GM06990 (cell line): ENCODE measurements at regions not wholly inside any gene's neighbourhood (a gene's known extent, or its start where the extent isn't known, plus 50 kb on each side); places are given as distances from the start of the nearest gene placed in this dataset.
"Not testable (repeated sequence)": the region's sequence is repeated elsewhere in the genome, so short reads cannot be mapped to it uniquely, and the experiment has no call there.

ENCODE experiments used
- DNase-seq: peaks from one replicate; pipeline ENCODE4 v3.0.0-alpha.2; 2011; ENCODE audit not compliant: insufficient read length; ENCODE audit errors: extremely low read depth
- H3K27me3 ChIP-seq: replicated peaks from 2 replicates; pipeline ENCODE4 v1.6.0; 2011; ENCODE audit warnings: low read length; ENCODE audit not compliant: control insufficient read depth, insufficient read depth
- H3K36me3 ChIP-seq: 2 replicates; pipeline ENCODE4 v1.5.1; 2011; ENCODE audit warnings: low read length; ENCODE audit not compliant: control insufficient read depth, insufficient read depth
- H3K4me3 ChIP-seq: replicated peaks from 2 replicates; pipeline ENCODE4 v1.5.1; 2011; ENCODE audit warnings: low read depth, mild to moderate bottlenecking, control low read depth, low read length
- TF ChIP-seq, protein P1 (sequence below): IDR thresholded peaks from 2 replicates; pipeline ENCODE4 v1.5.1; 2011; ENCODE audit warnings: low read length, control low read depth, mild to moderate bottlenecking, inconsistent platforms; ENCODE audit not compliant: insufficient read depth, poor library complexity, severe bottlenecking

DNA sequence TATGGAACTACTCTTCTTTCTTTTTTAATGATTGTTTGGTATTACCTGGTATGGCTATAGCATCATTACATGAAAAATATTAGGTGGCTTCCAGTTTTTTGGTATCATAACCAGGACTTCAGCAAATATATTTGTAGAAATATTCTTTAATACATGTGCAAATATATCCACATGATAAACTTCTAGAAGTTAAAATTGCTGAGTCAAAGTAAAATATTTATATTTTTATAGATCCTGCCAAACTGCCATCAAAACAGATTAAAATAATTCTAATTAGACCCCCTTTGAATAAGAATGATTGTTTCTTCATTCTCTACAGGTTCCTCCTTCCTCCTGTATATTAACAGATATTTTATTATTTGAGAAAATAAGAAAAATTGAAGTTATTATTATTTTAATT lies 708.5 kb upstream of the INTU start:
- DNase-seq: no peak
- Histone ChIP-seq H3K4me3 (no peak overlapping the region), H3K36me3 (no peaks in the 10 kb centered on the region), H3K27me3 (no peaks in the 10 kb centered on the region)
- TF ChIP-seq, protein P1, sequence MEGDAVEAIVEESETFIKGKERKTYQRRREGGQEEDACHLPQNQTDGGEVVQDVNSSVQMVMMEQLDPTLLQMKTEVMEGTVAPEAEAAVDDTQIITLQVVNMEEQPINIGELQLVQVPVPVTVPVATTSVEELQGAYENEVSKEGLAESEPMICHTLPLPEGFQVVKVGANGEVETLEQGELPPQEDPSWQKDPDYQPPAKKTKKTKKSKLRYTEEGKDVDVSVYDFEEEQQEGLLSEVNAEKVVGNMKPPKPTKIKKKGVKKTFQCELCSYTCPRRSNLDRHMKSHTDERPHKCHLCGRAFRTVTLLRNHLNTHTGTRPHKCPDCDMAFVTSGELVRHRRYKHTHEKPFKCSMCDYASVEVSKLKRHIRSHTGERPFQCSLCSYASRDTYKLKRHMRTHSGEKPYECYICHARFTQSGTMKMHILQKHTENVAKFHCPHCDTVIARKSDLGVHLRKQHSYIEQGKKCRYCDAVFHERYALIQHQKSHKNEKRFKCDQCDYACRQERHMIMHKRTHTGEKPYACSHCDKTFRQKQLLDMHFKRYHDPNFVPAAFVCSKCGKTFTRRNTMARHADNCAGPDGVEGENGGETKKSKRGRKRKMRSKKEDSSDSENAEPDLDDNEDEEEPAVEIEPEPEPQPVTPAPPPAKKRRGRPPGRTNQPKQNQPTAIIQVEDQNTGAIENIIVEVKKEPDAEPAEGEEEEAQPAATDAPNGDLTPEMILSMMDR: no peak

DNA sequence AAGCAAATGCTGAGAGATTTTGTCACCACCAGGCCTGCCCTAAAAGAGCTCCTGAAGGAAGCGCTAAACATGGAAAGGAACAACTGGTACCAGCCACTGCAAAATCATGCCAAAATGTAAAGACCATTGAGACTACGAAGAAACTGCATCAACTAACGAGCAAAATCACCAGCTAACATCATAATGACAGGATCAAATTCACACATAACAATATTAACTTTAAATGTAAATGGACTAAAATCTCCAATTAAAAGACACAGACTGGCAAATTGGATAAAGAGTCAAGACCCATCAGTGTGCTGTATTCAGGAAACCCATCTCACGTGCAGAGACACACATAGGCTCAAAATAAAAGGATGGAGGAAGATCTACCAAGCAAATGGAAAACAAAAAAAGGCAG lies 702.7 kb upstream of the INTU start:
- not testable (repeated sequence) for H3K4me3 ChIP-seq, DNase-seq, H3K36me3 ChIP-seq, H3K27me3 ChIP-seq

DNA sequence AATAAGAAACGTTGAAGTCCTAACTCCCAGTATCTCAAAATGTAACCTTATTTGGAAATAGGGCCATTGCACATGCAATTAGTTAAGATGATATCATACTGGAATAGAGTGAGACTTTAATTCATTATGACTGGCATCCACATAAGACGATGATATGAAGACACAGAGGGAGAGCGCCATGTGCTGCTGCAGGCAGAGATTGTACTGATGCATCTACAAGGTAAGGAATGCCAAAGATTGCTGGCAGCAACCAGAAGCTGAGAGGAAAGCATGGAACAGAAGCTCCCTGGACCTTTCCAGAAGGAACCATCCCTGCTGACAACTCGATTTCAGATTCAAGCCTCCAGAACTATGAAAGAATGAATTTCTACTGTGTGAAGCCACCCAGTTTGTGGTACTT lies 697.0 kb upstream of the INTU start:
- Histone ChIP-seq H3K27me3 (no peaks in the 10 kb centered on the region), H3K4me3 (no peak overlapping the region), H3K36me3 (no peaks in the 10 kb centered on the region)
- DNase-seq: no peak
- TF ChIP-seq, protein P1: no peak

DNA sequence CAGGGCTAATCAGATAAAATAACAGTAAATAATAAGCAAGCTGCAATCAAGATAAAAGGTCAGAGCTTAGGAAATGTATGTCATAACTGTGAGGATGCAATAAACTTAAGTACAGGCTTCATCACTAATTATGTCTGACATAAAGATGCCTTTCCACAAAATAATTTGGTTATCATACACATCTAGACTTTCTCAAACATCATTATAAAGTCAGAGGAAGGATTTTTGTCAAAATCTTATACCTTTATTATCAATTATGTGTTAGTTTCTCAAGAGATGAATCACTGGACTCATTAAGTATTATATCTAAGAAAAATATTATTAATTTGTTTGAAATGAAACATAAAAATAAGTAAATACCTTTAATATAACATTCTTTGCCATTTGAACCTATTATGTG lies 695.4 kb upstream of the INTU start:
- no peak for DNase-seq
- TF ChIP-seq, protein P1: no peak
- Histone ChIP-seq H3K4me3 (no peak overlapping the region), H3K27me3 (no peaks in the 10 kb centered on the region), H3K36me3 (no peaks in the 10 kb centered on the region)

DNA sequence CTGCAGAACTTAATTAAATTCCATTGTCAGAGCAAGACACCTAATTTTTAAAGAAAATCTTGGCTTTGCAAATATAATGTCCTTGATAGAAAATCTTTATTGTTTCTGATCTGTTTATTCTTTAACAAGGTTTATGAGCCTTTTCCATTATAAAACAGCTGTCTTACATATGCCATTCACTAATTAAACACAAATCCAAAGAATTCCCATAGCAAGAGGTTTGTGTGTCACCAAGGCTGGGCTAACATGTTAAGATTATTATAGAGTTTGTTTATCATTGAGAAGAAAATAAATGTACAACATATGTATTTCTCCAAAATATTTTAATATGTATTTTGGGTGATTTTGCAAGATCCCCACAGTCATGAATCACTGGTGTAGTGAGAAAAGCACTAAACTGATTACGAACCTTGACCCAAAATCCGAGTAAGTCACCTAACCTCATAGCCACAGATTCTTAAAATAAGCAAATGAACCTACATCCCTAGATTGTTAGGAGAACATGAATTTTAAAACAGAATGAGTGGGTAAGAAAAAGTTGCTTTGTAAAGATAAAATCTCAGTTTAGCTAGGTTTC lies 694.8 kb upstream of the INTU start:
- H3K4me3 ChIP-seq: no peak overlapping the region
- H3K36me3 ChIP-seq: no peaks in the 10 kb centered on the region
- DNase-seq: no peak
- no peaks in the 10 kb centered on the region for H3K27me3 ChIP-seq
- TF ChIP-seq, protein P1: no peak

DNA sequence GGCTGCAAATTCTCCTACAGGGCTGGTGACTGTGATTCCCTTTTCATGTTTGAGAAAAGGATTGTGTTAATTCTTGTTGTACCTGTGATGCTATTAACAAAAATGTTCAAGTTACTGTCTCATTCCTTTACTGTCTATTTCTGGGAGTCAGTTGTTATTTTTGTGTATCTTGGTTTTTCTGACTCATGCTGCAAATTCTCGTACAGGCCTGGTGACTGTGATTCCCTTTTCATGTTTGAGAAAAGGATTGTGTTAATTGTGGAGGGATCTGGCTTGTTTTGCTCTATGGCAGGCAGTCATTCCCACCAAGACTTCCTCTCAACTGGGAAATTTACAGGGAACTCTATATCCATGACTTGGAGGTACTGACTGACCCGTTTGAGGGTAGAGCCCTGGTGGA lies 693.4 kb upstream of the INTU start:
- Histone ChIP-seq H3K36me3 (no peaks in the 10 kb centered on the region), H3K4me3 (no peak overlapping the region), H3K27me3 (no peaks in the 10 kb centered on the region)
- DNase-seq: no peak
- TF ChIP-seq, protein P1: no peak
